ENCODE measurements at regions not wholly inside any gene's neighbourhood (a gene's known extent, or its start where the extent isn't known, plus 50 kb on each side); places are given as distances from the start of the nearest gene placed in this dataset.

GRCh38 chr2:575030-575726, 102.0 kb downstream of the TMEM18 start:
- peaks cover 1 to 14% of the 10 kb centered on the region in 2 donors for H3K36me3 Mint-ChIP-seq
- no peak overlapping the region for H3K4me3 Mint-ChIP-seq
- H3K27me3 Mint-ChIP-seq = peaks cover 38 to 63% of the 10 kb centered on the region in 2 donors
- peaks cover 22 to 39% of the 10 kb centered on the region in 2 donors for H3K9me3 Mint-ChIP-seq
- DNase-seq = no peak
- no peak for ATAC-seq (replicated peaks)
- H3K27ac Mint-ChIP-seq = no peak overlapping the region
- H3K4me1 Mint-ChIP-seq = no peaks in the 10 kb centered on the region

- Mint-ChIP-seq H3K9me3 (peaks cover 22 to 39% of the 10 kb centered on the region in 2 donors), H3K27me3 (peaks cover 47 to 62% of the 10 kb centered on the region in 2 donors)
These were observed 103.3 kb downstream of the TMEM18 start for GRCh38 chr2:573805-574392.

GRCh38 chr2:573025-573424, 104.2 kb downstream of the TMEM18 start:
- DNase-seq = no peak
- H3K4me1 Mint-ChIP-seq = no peaks in the 10 kb centered on the region
- H3K36me3 Mint-ChIP-seq = peaks cover 1 to 14% of the 10 kb centered on the region in 2 donors
- peaks cover 43 to 62% of the 10 kb centered on the region in 2 donors for H3K27me3 Mint-ChIP-seq
- H3K9me3 Mint-ChIP-seq = peaks cover 22 to 39% of the 10 kb centered on the region in 2 donors
- ATAC-seq (replicated peaks) = no peak
- no peak overlapping the region for H3K27ac Mint-ChIP-seq
- no peak overlapping the region for H3K4me3 Mint-ChIP-seq

More at GRCh38 chr2:573805-574392, 103.3 kb downstream of the TMEM18 start:
- Mint-ChIP-seq H3K27ac (no peak overlapping the region), H3K36me3 (peaks cover 1 to 14% of the 10 kb centered on the region in 2 donors), H3K4me3 (no peak overlapping the region), H3K4me1 (no peaks in the 10 kb centered on the region)
- no peak for ATAC-seq (replicated peaks)
- no peak for DNase-seq

GRCh38 chr2:569681-570080, 107.5 kb downstream of the TMEM18 start:
- no peak overlapping the region for H3K4me3 Mint-ChIP-seq
- no peak overlapping the region for H3K27ac Mint-ChIP-seq
- no peak for ATAC-seq (replicated peaks)
- peaks cover 46 to 57% of the 10 kb centered on the region in 2 donors for H3K27me3 Mint-ChIP-seq
- H3K4me1 Mint-ChIP-seq = no peaks in the 10 kb centered on the region
- peaks cover 11 to 20% of the 10 kb centered on the region in 2 donors for H3K9me3 Mint-ChIP-seq
- H3K36me3 Mint-ChIP-seq = peaks cover 1 to 4% of the 10 kb centered on the region in 2 donors
- no peak for DNase-seq

- H3K27ac Mint-ChIP-seq = no peak overlapping the region
- no peak for DNase-seq
- no peak for ATAC-seq (replicated peaks)
- H3K36me3 Mint-ChIP-seq = peaks cover 1 to 4% of the 10 kb centered on the region in 2 donors
- H3K9me3 Mint-ChIP-seq = peaks cover 9 to 20% of the 10 kb centered on the region in 2 donors
- no peaks in the 10 kb centered on the region for H3K4me1 Mint-ChIP-seq
- H3K27me3 Mint-ChIP-seq = peaks cover 48 to 56% of the 10 kb centered on the region in 2 donors
- no peak overlapping the region for H3K4me3 Mint-ChIP-seq
These were observed 108.5 kb downstream of the TMEM18 start for GRCh38 chr2:568639-569235.

GRCh38 chr2:567865-568638, 109.2 kb downstream of the TMEM18 start:
- Mint-ChIP-seq H3K27ac (no peak overlapping the region), H3K9me3 (peaks cover 9 to 20% of the 10 kb centered on the region in 2 donors), H3K36me3 (peaks cover 1 to 4% of the 10 kb centered on the region in 2 donors), H3K27me3 (peaks cover 50 to 54% of the 10 kb centered on the region in 2 donors), H3K4me1 (no peaks in the 10 kb centered on the region), H3K4me3 (no peak overlapping the region)
- DNase-seq (no peak), ATAC-seq (replicated peaks) (no peak)

- Mint-ChIP-seq H3K4me3 (no peak overlapping the region), H3K4me1 (no peaks in the 10 kb centered on the region), H3K9me3 (peaks cover 9 to 20% of the 10 kb centered on the region in 2 donors), H3K27me3 (peaks cover 48 to 52% of the 10 kb centered on the region in 2 donors), H3K36me3 (peaks cover 1 to 4% of the 10 kb centered on the region in 2 donors), H3K27ac (no peak overlapping the region)
- DNase-seq (no peak), ATAC-seq (replicated peaks) (no peak)
These were observed 109.7 kb downstream of the TMEM18 start for GRCh38 chr2:567496-567864.

- ATAC-seq (replicated peaks) = no peak
- H3K9me3 Mint-ChIP-seq = peaks cover 7 to 11% of the 10 kb centered on the region in 2 donors
- DNase-seq = no peak
- no peaks in the 10 kb centered on the region for H3K4me1 Mint-ChIP-seq
- H3K27ac Mint-ChIP-seq = no peak overlapping the region
- H3K36me3 Mint-ChIP-seq = peaks cover 1 to 4% of the 10 kb centered on the region in 2 donors
- H3K4me3 Mint-ChIP-seq = no peak overlapping the region
- H3K27me3 Mint-ChIP-seq = peaks cover 40 to 54% of the 10 kb centered on the region in 2 donors
These were observed 110.6 kb downstream of the TMEM18 start for GRCh38 chr2:566379-567313.

GRCh38 chr2:564471-565181, 112.6 kb downstream of the TMEM18 start:
- no peak overlapping the region for H3K27ac Mint-ChIP-seq
- H3K9me3 Mint-ChIP-seq = no peaks in the 10 kb centered on the region
- H3K4me3 Mint-ChIP-seq = no peak overlapping the region
- H3K36me3 Mint-ChIP-seq = no peaks in the 10 kb centered on the region
- DNase-seq (no peak), ATAC-seq (replicated peaks) (no peak)
- no peaks in the 10 kb centered on the region for H3K4me1 Mint-ChIP-seq
- H3K27me3 Mint-ChIP-seq = peaks cover 22 to 39% of the 10 kb centered on the region in 2 donors

GRCh38 chr2:563512-563911, 113.7 kb downstream of the TMEM18 start:
- H3K9me3 Mint-ChIP-seq = no peaks in the 10 kb centered on the region
- H3K36me3 Mint-ChIP-seq = no peaks in the 10 kb centered on the region
- H3K27ac Mint-ChIP-seq = no peak overlapping the region
- ATAC-seq (replicated peaks) = no peak
- peaks cover 23 to 45% of the 10 kb centered on the region in 2 donors for H3K27me3 Mint-ChIP-seq
- DNase-seq = no peak
- no peaks in the 10 kb centered on the region for H3K4me1 Mint-ChIP-seq
- no peak overlapping the region for H3K4me3 Mint-ChIP-seq

GRCh38 chr2:562391-563364, 114.5 kb downstream of the TMEM18 start:
- Mint-ChIP-seq H3K36me3 (no peaks in the 10 kb centered on the region), H3K9me3 (no peaks in the 10 kb centered on the region), H3K27ac (no peak overlapping the region), H3K4me3 (no peak overlapping the region), H3K27me3 (peaks cover 30 to 52% of the 10 kb centered on the region in 2 donors), H3K4me1 (no peaks in the 10 kb centered on the region)
- DNase-seq (no peak), ATAC-seq (replicated peaks) (no peak)

- Mint-ChIP-seq H3K27ac (no peak overlapping the region), H3K27me3 (peaks cover 30 to 34% of the 10 kb centered on the region in 2 donors)
- ATAC-seq (replicated peaks) = no peak
These were observed 118.3 kb downstream of the TMEM18 start for GRCh38 chr2:558879-559278.

More at GRCh38 chr2:558879-559278, 118.3 kb downstream of the TMEM18 start:
- DNase-seq = no peak
- H3K4me3 Mint-ChIP-seq = no peak overlapping the region
- no peaks in the 10 kb centered on the region for H3K36me3 Mint-ChIP-seq
- H3K4me1 Mint-ChIP-seq = peaks cover 2 to 15% of the 10 kb centered on the region in 2 donors
- no peaks in the 10 kb centered on the region for H3K9me3 Mint-ChIP-seq
